Trophoblast cell (in vitro differentiated cells and primary cell): ENCODE measurements at regions not wholly inside any gene's neighbourhood (a gene's known extent, or its start where the extent isn't known, plus 50 kb on each side); places are given as distances from the start of the nearest gene placed in this dataset.

Experiments
- DNase-seq, 2 donors: peaks; one replicate each; pipeline ENCODE4 v3.0.0-alpha.2; 2016
- H2AFZ ChIP-seq: 2 replicates; pipeline ENCODE4 v1.6.1; 2013; ENCODE audit warnings: low read length, moderate library complexity, mild to moderate bottlenecking; ENCODE audit not compliant: insufficient read depth, poor library complexity
- H2AK5ac ChIP-seq: 2 replicates; pipeline ENCODE4 v1.6.1; 2013; ENCODE audit warnings: mild to moderate bottlenecking, low read length
- H2BK120ac ChIP-seq: 2 replicates; pipeline ENCODE4 v1.6.1; 2013; ENCODE audit warnings: low read length, mild to moderate bottlenecking, moderate library complexity; ENCODE audit not compliant: insufficient read depth, poor library complexity
- H2BK12ac ChIP-seq: 2 replicates; pipeline ENCODE4 v1.6.1; 2013; ENCODE audit warnings: mild to moderate bottlenecking, low read length, moderate library complexity
- H2BK5ac ChIP-seq: 2 replicates; pipeline ENCODE4 v1.6.1; 2013; ENCODE audit warnings: low read length, low read depth, moderate library complexity, mild to moderate bottlenecking; ENCODE audit not compliant: poor library complexity
- H3K14ac ChIP-seq: 2 replicates; pipeline ENCODE4 v1.6.1; 2013; ENCODE audit warnings: mild to moderate bottlenecking, low read length
- H3K18ac ChIP-seq: 2 replicates; pipeline ENCODE4 v1.6.1; 2013; ENCODE audit warnings: mild to moderate bottlenecking, low read length
- H3K23ac ChIP-seq: 2 replicates; pipeline ENCODE4 v1.6.1; 2013; ENCODE audit warnings: low read length
- H3K27ac ChIP-seq: 2 replicates; pipeline ENCODE4 v1.5.1; 2013; ENCODE audit warnings: low read depth, mild to moderate bottlenecking, inconsistent platforms, low read length, moderate library complexity
- H3K27me3 ChIP-seq: 2 replicates; pipeline ENCODE4 v1.6.1; 2013; ENCODE audit warnings: inconsistent platforms, mild to moderate bottlenecking, low read length, moderate library complexity; ENCODE audit not compliant: insufficient read depth
- H3K36me3 ChIP-seq, 2 experiments: 1 replicate in 1 of 2; 2 replicates in 1 of 2; pipeline ENCODE4 v1.6.1; 2013; ENCODE audit warnings: low read length in 2 of 2, mild to moderate bottlenecking in 2 of 2, moderate library complexity in 1 of 2; ENCODE audit not compliant: insufficient read depth in 2 of 2, control insufficient read depth in 1 of 2
- H3K4ac ChIP-seq: 2 replicates; pipeline ENCODE4 v1.6.1; 2013; ENCODE audit warnings: low read depth, mild to moderate bottlenecking, low read length, moderate library complexity
- H3K4me1 ChIP-seq, 2 experiments: 1 replicate in 1 of 2; 2 replicates in 1 of 2; pipeline ENCODE4 v1.6.1; 2013; ENCODE audit warnings: low read length in 2 of 2, mild to moderate bottlenecking in 2 of 2, moderate library complexity in 1 of 2; ENCODE audit not compliant: insufficient read depth in 2 of 2, control insufficient read depth in 1 of 2
- H3K4me2 ChIP-seq: 2 replicates; pipeline ENCODE4 v1.6.1; 2013; ENCODE audit warnings: inconsistent platforms, mild to moderate bottlenecking, low read length, moderate library complexity
- H3K4me3 ChIP-seq: 2 replicates; pipeline ENCODE4 v1.5.1; 2013; ENCODE audit warnings: mild to moderate bottlenecking, low read depth, low read length, inconsistent platforms
- H3K79me1 ChIP-seq: one replicate; pipeline ENCODE4 v1.6.1; 2013; ENCODE audit warnings: low read length
- H3K79me2 ChIP-seq: 2 replicates; pipeline ENCODE4 v1.6.1; 2013; ENCODE audit warnings: low read length, mild to moderate bottlenecking; ENCODE audit not compliant: control insufficient read depth, insufficient read depth, poor library complexity
- H3K9ac ChIP-seq: 2 replicates; pipeline ENCODE4 v1.6.1; 2013; ENCODE audit warnings: mild to moderate bottlenecking, low read length
- H3K9me3 ChIP-seq: 2 replicates; pipeline ENCODE4 v1.6.1; 2013; ENCODE audit warnings: low read depth, mild to moderate bottlenecking, control low read depth, inconsistent platforms, low read length; ENCODE audit not compliant: insufficient read depth
- H4K12ac ChIP-seq: 2 replicates; pipeline ENCODE4 v1.6.1; 2013; ENCODE audit warnings: low read depth, mild to moderate bottlenecking, low read length, moderate library complexity
- H4K8ac ChIP-seq: 2 replicates; pipeline ENCODE4 v1.6.1; 2013; ENCODE audit warnings: low read depth, mild to moderate bottlenecking, low read length, moderate library complexity
- H4K91ac ChIP-seq: one replicate; pipeline ENCODE4 v1.6.1; 2013; ENCODE audit warnings: low read depth, mild to moderate bottlenecking, low read length, moderate library complexity
- WGBS: extraction: QIAGEN DNeasy Blood & Tissue Kit; methylation state at CpG from one replicate; pipeline ENCODE4 v1.1.7; 2013; ENCODE audit warnings: missing lambda C conversion rate; ENCODE audit not compliant: insufficient read length, insufficient coverage; ENCODE audit errors: extremely low coverage; 5-methylcytosine and 5-hydroxymethylcytosine counted together

DNA sequence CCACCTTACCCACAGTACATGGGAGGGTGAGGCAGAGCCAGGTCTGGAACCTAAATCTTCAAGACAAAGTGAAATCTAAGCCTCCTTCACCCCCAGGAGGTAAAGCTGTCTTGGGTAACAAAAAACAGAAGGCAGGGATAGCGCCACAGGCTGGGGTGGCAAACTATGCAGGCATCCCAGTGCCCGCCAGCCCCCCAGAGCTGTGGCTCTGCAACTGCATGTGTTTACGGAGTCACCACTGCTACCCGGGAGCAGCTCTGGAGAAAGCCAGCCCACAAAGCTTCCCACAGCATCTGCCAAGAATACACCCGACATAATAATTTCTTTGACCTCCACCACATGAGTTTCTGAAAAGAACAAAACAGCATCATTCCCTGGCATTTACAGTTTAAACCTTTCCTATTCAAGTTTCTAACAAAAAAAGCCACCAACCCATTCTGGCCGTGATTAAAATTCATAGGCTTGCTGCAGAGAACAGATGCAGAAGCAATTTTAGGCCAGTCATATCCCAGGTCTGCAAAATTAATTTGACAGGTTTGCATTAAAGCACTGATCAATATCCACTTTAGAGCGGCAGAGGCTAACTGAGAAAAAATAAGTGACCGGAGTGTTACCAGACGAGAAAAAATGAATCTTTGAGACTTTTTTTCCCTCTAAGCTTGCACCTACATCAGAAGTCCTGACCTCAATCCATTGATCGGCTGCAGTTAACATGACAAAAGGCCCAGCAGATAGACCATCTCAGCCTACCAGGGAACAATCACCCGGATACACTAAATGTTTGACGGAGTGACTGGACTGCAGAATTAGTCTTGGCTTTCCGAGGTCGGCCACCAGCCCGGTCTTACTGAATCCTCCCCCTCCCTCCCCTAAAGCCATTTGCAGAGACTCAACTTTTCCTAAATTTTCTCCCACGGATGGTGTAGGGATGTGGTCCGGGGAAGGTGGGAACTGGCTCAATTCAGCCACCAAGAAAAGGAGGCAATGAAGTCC lies 309.6 kb upstream of the SKOR2 start:
- H3K4me1 ChIP-seq, result no peaks in the 10 kb centered on the region
- H2AFZ ChIP-seq, result no peak overlapping the region
- H4K91ac ChIP-seq, result no peak overlapping the region
- H3K9ac ChIP-seq, result no peak overlapping the region
- no peak overlapping the region for H3K4me3 ChIP-seq
- no peak overlapping the region for H2BK5ac ChIP-seq
- no peaks in the 10 kb centered on the region for H3K79me2 ChIP-seq
- H2BK12ac ChIP-seq, result no peak overlapping the region
- peaks cover 6% of the 10 kb centered on the region for H3K27me3 ChIP-seq
- no peaks in the 10 kb centered on the region for H3K79me1 ChIP-seq
- DNase-seq, result no peak
- no CpG with 5 or more reads among the region's 17 CpGs for WGBS
- H2AK5ac ChIP-seq, result no peak overlapping the region
- H3K18ac ChIP-seq, result no peak overlapping the region
- H4K8ac ChIP-seq, result no peak overlapping the region
- H4K12ac ChIP-seq, result no peak overlapping the region
- H3K4me2 ChIP-seq, result no peak overlapping the region
- H3K36me3 ChIP-seq, result no peaks in the 10 kb centered on the region
- peaks cover 1% of the 10 kb centered on the region for H3K9me3 ChIP-seq
- H2BK120ac ChIP-seq, result no peak overlapping the region
- no peak overlapping the region for H3K27ac ChIP-seq
- H3K14ac ChIP-seq, result no peak overlapping the region
- no peak overlapping the region for H3K23ac ChIP-seq
- H3K4ac ChIP-seq, result no peak overlapping the region

DNA sequence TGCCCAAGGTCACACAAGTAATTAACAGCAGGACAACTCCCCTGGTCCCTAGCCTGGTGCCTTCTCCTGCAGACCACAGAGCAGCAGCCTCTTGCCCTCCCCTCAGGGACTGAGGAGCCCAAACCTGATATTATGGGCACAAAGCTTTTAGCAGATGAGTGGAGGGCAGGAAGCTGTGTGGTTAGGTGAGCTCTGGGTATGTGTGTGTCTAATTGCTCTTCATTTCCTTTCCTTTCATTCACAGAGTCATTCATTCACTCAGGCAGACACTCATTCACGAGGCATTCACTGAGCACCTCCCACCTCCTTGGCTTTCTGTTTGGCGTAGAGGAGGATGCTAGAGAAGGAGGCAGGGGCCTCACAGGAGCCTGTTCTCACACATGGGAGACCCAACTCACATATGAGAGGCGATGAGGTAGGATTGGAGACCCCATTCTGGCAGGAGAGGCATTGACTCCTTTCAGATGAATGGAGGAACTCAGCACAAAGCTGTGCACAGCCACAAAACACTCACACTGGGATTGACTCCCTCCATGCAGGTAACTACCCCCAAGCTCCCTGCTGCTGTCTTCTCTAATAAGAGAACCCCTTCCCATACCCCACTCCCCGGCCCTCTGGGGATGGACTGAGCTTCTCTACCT lies 306.8 kb upstream of the SKOR2 start:
- Histone ChIP-seq H3K23ac (no peak overlapping the region), H3K18ac (no peak overlapping the region), H3K14ac (no peak overlapping the region), H3K9me3 (peaks cover 1% of the 10 kb centered on the region), H3K79me2 (no peaks in the 10 kb centered on the region), H3K4ac (no peak overlapping the region), H4K91ac (no peak overlapping the region), H2BK5ac (no peak overlapping the region), H3K4me3 (no peak overlapping the region), H2BK12ac (no peak overlapping the region), H3K4me1 (no peaks in the 10 kb centered on the region), H3K4me2 (no peak overlapping the region), H2AFZ (no peak overlapping the region), H4K8ac (no peak overlapping the region), H2BK120ac (no peak overlapping the region), H2AK5ac (no peak overlapping the region), H3K27me3 (peaks cover 6% of the 10 kb centered on the region), H3K36me3 (no peaks in the 10 kb centered on the region), H3K9ac (no peak overlapping the region), H3K27ac (no peak overlapping the region), H3K79me1 (no peaks in the 10 kb centered on the region), H4K12ac (no peak overlapping the region)
- no CpG with 5 or more reads among the region's 4 CpGs for WGBS
- no peak for DNase-seq

DNA sequence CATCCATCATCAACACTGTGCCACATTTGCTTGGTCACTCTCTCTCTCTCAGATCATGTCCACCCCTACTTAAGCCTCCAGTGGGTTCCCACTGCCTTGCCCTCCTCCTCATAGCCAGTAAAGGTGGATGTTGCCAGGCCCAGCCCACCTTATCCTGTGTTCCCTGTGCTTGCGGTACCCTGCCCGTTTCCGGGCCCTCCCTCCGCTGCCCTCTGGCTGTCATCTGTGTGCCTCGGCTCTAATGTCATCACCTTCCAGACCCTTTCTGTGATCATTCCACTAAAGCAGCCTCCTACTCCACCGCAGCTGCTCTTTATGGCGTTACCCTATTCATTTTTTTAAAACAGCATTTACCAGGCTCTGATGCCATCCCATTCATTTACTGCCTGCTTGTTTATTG lies 305.7 kb upstream of the SKOR2 start:
- Histone ChIP-seq H3K4me1 (no peaks in the 10 kb centered on the region), H2BK120ac (no peak overlapping the region), H3K4me3 (no peak overlapping the region), H3K14ac (no peak overlapping the region), H3K18ac (no peak overlapping the region), H3K9ac (no peak overlapping the region), H2AFZ (no peak overlapping the region), H3K79me2 (no peaks in the 10 kb centered on the region), H3K23ac (no peak overlapping the region), H2BK5ac (no peak overlapping the region), H2BK12ac (no peak overlapping the region), H3K27ac (no peak overlapping the region), H3K4ac (no peak overlapping the region), H4K91ac (no peak overlapping the region), H2AK5ac (no peak overlapping the region), H3K36me3 (no peaks in the 10 kb centered on the region), H3K79me1 (no peaks in the 10 kb centered on the region), H4K8ac (no peak overlapping the region), H3K9me3 (peaks cover 1% of the 10 kb centered on the region), H3K27me3 (peaks cover 6% of the 10 kb centered on the region), H4K12ac (no peak overlapping the region), H3K4me2 (no peak overlapping the region)
- DNase-seq, result no peak
- no CpG with 5 or more reads among the region's 7 CpGs for whole genome bisulfite sequencing

DNA sequence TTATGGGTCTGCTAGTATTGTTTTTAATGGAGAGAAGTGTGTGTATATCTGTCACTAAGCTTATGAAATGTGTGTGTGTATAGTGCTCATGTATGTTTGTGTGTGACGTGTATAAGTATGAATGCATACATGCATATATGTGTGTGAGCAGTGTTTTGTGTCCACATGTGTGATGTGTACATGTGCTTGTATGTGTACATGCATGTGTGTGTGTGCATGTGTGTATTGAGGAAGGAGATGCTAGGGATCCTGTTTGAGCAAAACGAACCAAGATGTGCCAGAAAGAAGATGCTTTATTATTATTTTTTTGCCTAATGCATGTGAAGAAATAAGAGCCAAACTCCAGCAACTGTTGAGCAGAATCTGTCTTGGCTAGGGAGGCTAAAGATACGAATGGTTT lies 301.3 kb upstream of the SKOR2 start:
- Histone ChIP-seq H3K4ac (no peak overlapping the region), H3K4me3 (no peak overlapping the region), H3K36me3 (no peaks in the 10 kb centered on the region), H2BK120ac (no peak overlapping the region), H4K12ac (no peak overlapping the region), H3K14ac (no peak overlapping the region), H3K4me1 (no peaks in the 10 kb centered on the region), H2BK5ac (no peak overlapping the region), H4K8ac (no peak overlapping the region), H3K27me3 (no peaks in the 10 kb centered on the region), H2AFZ (no peak overlapping the region), H3K79me2 (no peaks in the 10 kb centered on the region), H3K9me3 (no peaks in the 10 kb centered on the region), H3K4me2 (no peak overlapping the region), H3K18ac (no peak overlapping the region), H3K79me1 (no peaks in the 10 kb centered on the region), H4K91ac (no peak overlapping the region), H3K23ac (no peak overlapping the region), H3K27ac (no peak overlapping the region), H3K9ac (no peak overlapping the region), H2AK5ac (no peak overlapping the region), H2BK12ac (no peak overlapping the region)
- no peak for DNase-seq
- WGBS, result no CpG with 5 or more reads among the region's 3 CpGs
